ENCODE measurements at regions not wholly inside any gene's neighbourhood (a gene's known extent, or its start where the extent isn't known, plus 50 kb on each side); places are given as distances from the start of the nearest gene placed in this dataset.

- Histone ChIP-seq H3K36me3 (no peaks in the 10 kb centered on the region), H3K4me1 (no peaks in the 10 kb centered on the region), H3K4me3 (no peak overlapping the region), H3K27ac (no peak overlapping the region), H3K9me3 (no peaks in the 10 kb centered on the region), H3K27me3 (no peaks in the 10 kb centered on the region)
- TF ChIP-seq POLR2AphosphoS5 (IDR thresholded peaks at IDR 0.05) (no peak), POLR2A (IDR thresholded peaks at IDR 0.05) (no peak), CTCF (IDR thresholded peaks at IDR 0.05) (no peak), EP300 (IDR thresholded peaks at IDR 0.05) (no peak)
- no peak for DNase-seq (ENCODE audit: low spot score in 2 of 2)
- 79% methylated on average over 2 of the region's 2 CpGs for WGBS
These were observed 50.5 kb upstream of the POU2AF2 start for GRCh38 chr11:111194860-111195568.

DNA sequence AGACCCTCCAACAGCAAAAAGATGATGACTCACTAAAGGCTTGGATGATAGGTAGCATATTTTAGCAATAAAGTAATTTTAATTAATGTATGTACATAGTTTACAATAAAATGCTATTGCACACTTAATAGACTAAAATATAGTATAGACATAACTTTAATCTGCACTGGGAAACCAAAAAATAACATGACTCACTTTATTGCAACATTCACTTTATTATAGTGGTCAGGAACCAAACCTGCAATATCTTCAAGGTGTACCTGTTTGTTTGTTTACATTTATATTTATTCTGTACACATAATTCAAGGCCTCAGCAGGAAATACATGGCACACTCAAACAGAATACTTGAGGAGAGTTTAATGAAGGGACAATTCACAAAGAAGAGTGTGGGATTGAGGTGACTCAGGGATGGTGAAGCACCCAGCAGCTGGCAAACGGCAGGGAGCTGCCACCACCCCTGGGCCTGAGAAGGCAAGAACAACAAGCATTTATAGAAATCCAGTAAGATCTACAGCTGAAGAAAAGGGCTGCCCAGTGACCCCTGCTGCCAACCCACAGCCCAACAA, 51.5 kb upstream of the POU2AF2 start:
- H3K27me3 ChIP-seq, result no peaks in the 10 kb centered on the region
- DNase-seq (ENCODE audit: low spot score in 2 of 2), result no peak
- no peak for TF ChIP-seq POLR2AphosphoS5 (IDR thresholded peaks at IDR 0.05)
- no peak for TF ChIP-seq CTCF (IDR thresholded peaks at IDR 0.05)
- TF ChIP-seq EP300 (IDR thresholded peaks at IDR 0.05), result no peak
- no peak for TF ChIP-seq POLR2A (IDR thresholded peaks at IDR 0.05)
- H3K4me1 ChIP-seq, result no peaks in the 10 kb centered on the region
- H3K36me3 ChIP-seq, result no peaks in the 10 kb centered on the region
- H3K9me3 ChIP-seq, result no peaks in the 10 kb centered on the region
- no peak overlapping the region for H3K4me3 ChIP-seq
- no peak overlapping the region for H3K27ac ChIP-seq
- WGBS, result 94% methylated on average over 1 of the region's 1 CpG

GRCh38 chr11:111189466-111189865, 56.1 kb upstream of the POU2AF2 start:
- no peaks in the 10 kb centered on the region for H3K27me3 ChIP-seq
- DNase-seq (ENCODE audit: low spot score in 2 of 2), result no peak
- H3K4me1 ChIP-seq, result no peaks in the 10 kb centered on the region
- no peaks in the 10 kb centered on the region for H3K36me3 ChIP-seq
- WGBS, result 59% methylated on average over 2 of the region's 2 CpGs
- no peaks in the 10 kb centered on the region for H3K9me3 ChIP-seq
- TF ChIP-seq CTCF (IDR thresholded peaks at IDR 0.05), result no peak
- no peak for TF ChIP-seq EP300 (IDR thresholded peaks at IDR 0.05)
- H3K4me3 ChIP-seq, result no peak overlapping the region
- no peak overlapping the region for H3K27ac ChIP-seq

- DNase-seq (ENCODE audit: low spot score in 2 of 2), result no peak
- TF ChIP-seq POLR2A (IDR thresholded peaks at IDR 0.05) (no peak), CTCF (IDR thresholded peaks at IDR 0.05) (no peak), POLR2AphosphoS5 (IDR thresholded peaks at IDR 0.05) (no peak), EP300 (IDR thresholded peaks at IDR 0.05) (no peak)
- H3K4me3 ChIP-seq, result no peak overlapping the region
- no peaks in the 10 kb centered on the region for H3K36me3 ChIP-seq
- no peaks in the 10 kb centered on the region for H3K9me3 ChIP-seq
- WGBS, result 68% methylated on average over 3 of the region's 3 CpGs
- H3K4me1 ChIP-seq, result peaks cover 3% of the 10 kb centered on the region
- no peaks in the 10 kb centered on the region for H3K27me3 ChIP-seq
- no peak overlapping the region for H3K27ac ChIP-seq
These were observed 59.1 kb upstream of the POU2AF2 start for GRCh38 chr11:111186308-111186915.

- Histone ChIP-seq H3K4me1 (peaks cover 3% of the 10 kb centered on the region), H3K9me3 (no peaks in the 10 kb centered on the region), H3K36me3 (no peaks in the 10 kb centered on the region), H3K27ac (no peak overlapping the region), H3K4me3 (no peak overlapping the region), H3K27me3 (no peaks in the 10 kb centered on the region)
- TF ChIP-seq POLR2A (IDR thresholded peaks at IDR 0.05) (no peak), CTCF (IDR thresholded peaks at IDR 0.05) (no peak), EP300 (IDR thresholded peaks at IDR 0.05) (no peak), POLR2AphosphoS5 (IDR thresholded peaks at IDR 0.05) (no peak)
- DNase-seq (ENCODE audit: low spot score in 2 of 2), result no peak
- 52% methylated on average over 2 of the region's 2 CpGs for WGBS
These were observed 60.3 kb upstream of the POU2AF2 start for GRCh38 chr11:111185266-111185665.

All from suprapubic skin (tissue), 4 donors.